ENCODE measurements at regions not wholly inside any gene's neighbourhood (a gene's known extent, or its start where the extent isn't known, plus 50 kb on each side); places are given as distances from the start of the nearest gene placed in this dataset.

- no peak overlapping the region for H2BK15ac ChIP-seq (ENCODE audit: low read depth, poor library complexity, severe bottlenecking)
- no peak overlapping the region for H3K9ac ChIP-seq (ENCODE audit: low read length)
- H3K23ac ChIP-seq (ENCODE audit: low read length in 2 of 2) = no peak overlapping the region
- WGBS = 80% methylated on average over 9 of the region's 9 CpGs
- peak overlapping the region in 1 of 2 experiments; percentile 69 for H3K14ac ChIP-seq (ENCODE audit: low read length in 2 of 2)
- H3K9me3 ChIP-seq (ENCODE audit: control insufficient read depth, low read length) = no peaks in the 10 kb centered on the region
- H3K27me3 ChIP-seq (ENCODE audit: control insufficient read depth in 1 of 2, insufficient read depth in 1 of 2, low read length in 2 of 2) = peaks cover 28 to 58% of the 10 kb centered on the region in 2 experiments
- no peak overlapping the region for H2AK5ac ChIP-seq (ENCODE audit: low read length, severe bottlenecking)
- no peak for DNase-seq
- H3K36me3 ChIP-seq (ENCODE audit: control insufficient read depth in 1 of 2, insufficient read depth in 2 of 2, low read depth in 1 of 2, low read length in 2 of 2) = no peaks in the 10 kb centered on the region
- H4K91ac ChIP-seq (ENCODE audit: low read length) = no peak overlapping the region
- H2BK5ac ChIP-seq (ENCODE audit: low read depth, low read length, poor library complexity, severe bottlenecking) = no peak overlapping the region
- H3K4me2 ChIP-seq (ENCODE audit: low read length, poor library complexity, severe bottlenecking) = no peak overlapping the region
- no peak overlapping the region for H3K18ac ChIP-seq (ENCODE audit: low read depth in 1 of 2, low read length in 2 of 2)
- no peak overlapping the region for H2AFZ ChIP-seq (ENCODE audit: low read depth, low read length)
- no peak overlapping the region for H2BK120ac ChIP-seq (ENCODE audit: low read depth, low read length)
- H3K4me3 ChIP-seq (ENCODE audit: insufficient read depth in 1 of 2, low read depth in 1 of 2, low read length in 2 of 2) = no peak overlapping the region
- H3K4ac ChIP-seq (ENCODE audit: low read depth in 1 of 2, low read length in 2 of 2) = no peak overlapping the region
- H3K79me1 ChIP-seq (replicated peaks; ENCODE audit: low read length, poor library complexity, severe bottlenecking) = no peaks in the 10 kb centered on the region
- H3K4me1 ChIP-seq (ENCODE audit: control insufficient read depth, insufficient read depth, low read depth, low read length) = peaks cover 2% of the 10 kb centered on the region
- H2BK12ac ChIP-seq (ENCODE audit: low read length in 2 of 2) = no peak overlapping the region
- H4K8ac ChIP-seq (ENCODE audit: low read length) = no peak overlapping the region
- H3K27ac ChIP-seq (ENCODE audit: low read length, poor library complexity, severe bottlenecking) = no peak overlapping the region
These were observed 134.5 kb downstream of the INHBB start for GRCh38 chr2:120480346-120480902.

GRCh38 chr2:120480903-120481445 lies 135.0 kb downstream of the INHBB start:
- H3K4ac ChIP-seq (ENCODE audit: low read depth in 1 of 2, low read length in 2 of 2) = no peak overlapping the region
- H3K9ac ChIP-seq (ENCODE audit: low read length) = no peak overlapping the region
- no peak overlapping the region for H2AFZ ChIP-seq (ENCODE audit: low read depth, low read length)
- H3K27me3 ChIP-seq (ENCODE audit: control insufficient read depth in 1 of 2, insufficient read depth in 1 of 2, low read length in 2 of 2) = peaks cover 32 to 52% of the 10 kb centered on the region in 2 experiments
- H4K91ac ChIP-seq (ENCODE audit: low read length) = no peak overlapping the region
- H3K36me3 ChIP-seq (ENCODE audit: control insufficient read depth in 1 of 2, insufficient read depth in 2 of 2, low read depth in 1 of 2, low read length in 2 of 2) = no peaks in the 10 kb centered on the region
- no peak overlapping the region for H2BK5ac ChIP-seq (ENCODE audit: low read depth, low read length, poor library complexity, severe bottlenecking)
- peaks cover 2% of the 10 kb centered on the region for H3K4me1 ChIP-seq (ENCODE audit: control insufficient read depth, insufficient read depth, low read depth, low read length)
- H3K4me2 ChIP-seq (ENCODE audit: low read length, poor library complexity, severe bottlenecking) = no peak overlapping the region
- H4K8ac ChIP-seq (ENCODE audit: low read length) = no peak overlapping the region
- no peak overlapping the region for H3K27ac ChIP-seq (ENCODE audit: low read length, poor library complexity, severe bottlenecking)
- H3K4me3 ChIP-seq (ENCODE audit: insufficient read depth in 1 of 2, low read depth in 1 of 2, low read length in 2 of 2) = no peak overlapping the region
- 93% methylated on average over 5 of the region's 5 CpGs for WGBS
- H2BK12ac ChIP-seq (ENCODE audit: low read length in 2 of 2) = no peak overlapping the region
- H2BK120ac ChIP-seq (ENCODE audit: low read depth, low read length) = no peak overlapping the region
- no peaks in the 10 kb centered on the region for H3K79me1 ChIP-seq (replicated peaks; ENCODE audit: low read length, poor library complexity, severe bottlenecking)
- no peak for DNase-seq
- H3K23ac ChIP-seq (ENCODE audit: low read length in 2 of 2) = no peak overlapping the region
- no peak overlapping the region for H2AK5ac ChIP-seq (ENCODE audit: low read length, severe bottlenecking)
- H3K14ac ChIP-seq (ENCODE audit: low read length in 2 of 2) = peak overlapping the region in 1 of 2 experiments; percentile 13
- H2BK15ac ChIP-seq (ENCODE audit: low read depth, poor library complexity, severe bottlenecking) = no peak overlapping the region
- no peaks in the 10 kb centered on the region for H3K9me3 ChIP-seq (ENCODE audit: control insufficient read depth, low read length)
- no peak overlapping the region for H3K18ac ChIP-seq (ENCODE audit: low read depth in 1 of 2, low read length in 2 of 2)

- no peak for DNase-seq
- Histone ChIP-seq H2BK5ac (ENCODE audit: low read depth, low read length, poor library complexity, severe bottlenecking) (no peak overlapping the region), H3K14ac (ENCODE audit: low read length in 2 of 2) (no peak overlapping the region), H3K9me3 (ENCODE audit: control insufficient read depth, low read length) (no peaks in the 10 kb centered on the region), H2BK120ac (ENCODE audit: low read depth, low read length) (no peak overlapping the region), H3K79me1 (replicated peaks; ENCODE audit: low read length, poor library complexity, severe bottlenecking) (no peaks in the 10 kb centered on the region), H2AFZ (ENCODE audit: low read depth, low read length) (no peak overlapping the region), H3K27ac (ENCODE audit: low read length, poor library complexity, severe bottlenecking) (no peak overlapping the region), H3K36me3 (ENCODE audit: control insufficient read depth in 1 of 2, insufficient read depth in 2 of 2, low read depth in 1 of 2, low read length in 2 of 2) (no peaks in the 10 kb centered on the region), H2BK15ac (ENCODE audit: low read depth, poor library complexity, severe bottlenecking) (no peak overlapping the region), H2AK5ac (ENCODE audit: low read length, severe bottlenecking) (no peak overlapping the region), H3K4me1 (ENCODE audit: control insufficient read depth, insufficient read depth, low read depth, low read length) (peaks cover 2% of the 10 kb centered on the region), H4K8ac (ENCODE audit: low read length) (no peak overlapping the region), H3K4ac (ENCODE audit: low read depth in 1 of 2, low read length in 2 of 2) (no peak overlapping the region), H4K91ac (ENCODE audit: low read length) (no peak overlapping the region), H3K18ac (ENCODE audit: low read depth in 1 of 2, low read length in 2 of 2) (no peak overlapping the region), H3K23ac (ENCODE audit: low read length in 2 of 2) (no peak overlapping the region), H3K9ac (ENCODE audit: low read length) (no peak overlapping the region), H2BK12ac (ENCODE audit: low read length in 2 of 2) (no peak overlapping the region), H3K27me3 (ENCODE audit: control insufficient read depth in 1 of 2, insufficient read depth in 1 of 2, low read length in 2 of 2) (peaks cover 34 to 49% of the 10 kb centered on the region in 2 experiments), H3K4me3 (ENCODE audit: insufficient read depth in 1 of 2, low read depth in 1 of 2, low read length in 2 of 2) (no peak overlapping the region), H3K4me2 (ENCODE audit: low read length, poor library complexity, severe bottlenecking) (no peak overlapping the region)
- WGBS = 89% methylated on average over 17 of the region's 17 CpGs
These were observed 135.7 kb downstream of the INHBB start for GRCh38 chr2:120481446-120482194.

- Histone ChIP-seq H3K4me3 (ENCODE audit: insufficient read depth in 1 of 2, low read depth in 1 of 2, low read length in 2 of 2) (no peak overlapping the region), H3K9ac (ENCODE audit: low read length) (no peak overlapping the region), H4K91ac (ENCODE audit: low read length) (no peak overlapping the region), H2AFZ (ENCODE audit: low read depth, low read length) (no peak overlapping the region), H3K36me3 (ENCODE audit: control insufficient read depth in 1 of 2, insufficient read depth in 2 of 2, low read depth in 1 of 2, low read length in 2 of 2) (no peaks in the 10 kb centered on the region), H2BK12ac (ENCODE audit: low read length in 2 of 2) (no peak overlapping the region), H3K4me2 (ENCODE audit: low read length, poor library complexity, severe bottlenecking) (no peak overlapping the region), H3K23ac (ENCODE audit: low read length in 2 of 2) (no peak overlapping the region), H3K79me1 (replicated peaks; ENCODE audit: low read length, poor library complexity, severe bottlenecking) (no peaks in the 10 kb centered on the region), H3K27me3 (ENCODE audit: control insufficient read depth in 1 of 2, insufficient read depth in 1 of 2, low read length in 2 of 2) (peaks cover 39 to 56% of the 10 kb centered on the region in 2 experiments), H3K27ac (ENCODE audit: low read length, poor library complexity, severe bottlenecking) (no peak overlapping the region), H4K8ac (ENCODE audit: low read length) (no peak overlapping the region), H2AK5ac (ENCODE audit: low read length, severe bottlenecking) (no peak overlapping the region), H3K18ac (ENCODE audit: low read depth in 1 of 2, low read length in 2 of 2) (no peak overlapping the region), H3K4ac (ENCODE audit: low read depth in 1 of 2, low read length in 2 of 2) (no peak overlapping the region), H3K14ac (ENCODE audit: low read length in 2 of 2) (no peak overlapping the region), H2BK15ac (ENCODE audit: low read depth, poor library complexity, severe bottlenecking) (no peak overlapping the region), H2BK120ac (ENCODE audit: low read depth, low read length) (no peak overlapping the region), H2BK5ac (ENCODE audit: low read depth, low read length, poor library complexity, severe bottlenecking) (no peak overlapping the region), H3K4me1 (ENCODE audit: control insufficient read depth, insufficient read depth, low read depth, low read length) (peaks cover 5% of the 10 kb centered on the region), H3K9me3 (ENCODE audit: control insufficient read depth, low read length) (no peaks in the 10 kb centered on the region)
- DNase-seq = no peak
- 91% methylated on average over 8 of the region's 9 CpGs for WGBS
These were observed 136.4 kb downstream of the INHBB start for GRCh38 chr2:120482334-120482733.

Data from mesenchymal stem cell (in vitro differentiated cells and primary cell).